Testis (tissue), 2 donors: ENCODE measurements at regions not wholly inside any gene's neighbourhood (a gene's known extent, or its start where the extent isn't known, plus 50 kb on each side); places are given as distances from the start of the nearest gene placed in this dataset.

Experiments used
- POLR2A ChIP-seq: fragments of 450-650 bp; IDR thresholded peaks from one replicate; pipeline ENCODE4 v1.6.1; 2017; ENCODE audit warnings: antibody characterized with exemption, mild to moderate bottlenecking, moderate library complexity
- TF ChIP-seq, protein P1 (sequence below), 3 experiments: fragments of 450-650 bp in 2 of 3; fragments of 200-600 bp in 1 of 3; sonication (generic) in 1 of 3; IDR thresholded peaks; one replicate each; pipeline ENCODE4 v1.5.1; 2016 to 2019; ENCODE audit warnings: antibody characterized with exemption in 3 of 3, mild to moderate bottlenecking in 2 of 3, moderate library complexity in 1 of 3

- no peak for TF ChIP-seq POLR2A
- TF ChIP-seq, protein P1, sequence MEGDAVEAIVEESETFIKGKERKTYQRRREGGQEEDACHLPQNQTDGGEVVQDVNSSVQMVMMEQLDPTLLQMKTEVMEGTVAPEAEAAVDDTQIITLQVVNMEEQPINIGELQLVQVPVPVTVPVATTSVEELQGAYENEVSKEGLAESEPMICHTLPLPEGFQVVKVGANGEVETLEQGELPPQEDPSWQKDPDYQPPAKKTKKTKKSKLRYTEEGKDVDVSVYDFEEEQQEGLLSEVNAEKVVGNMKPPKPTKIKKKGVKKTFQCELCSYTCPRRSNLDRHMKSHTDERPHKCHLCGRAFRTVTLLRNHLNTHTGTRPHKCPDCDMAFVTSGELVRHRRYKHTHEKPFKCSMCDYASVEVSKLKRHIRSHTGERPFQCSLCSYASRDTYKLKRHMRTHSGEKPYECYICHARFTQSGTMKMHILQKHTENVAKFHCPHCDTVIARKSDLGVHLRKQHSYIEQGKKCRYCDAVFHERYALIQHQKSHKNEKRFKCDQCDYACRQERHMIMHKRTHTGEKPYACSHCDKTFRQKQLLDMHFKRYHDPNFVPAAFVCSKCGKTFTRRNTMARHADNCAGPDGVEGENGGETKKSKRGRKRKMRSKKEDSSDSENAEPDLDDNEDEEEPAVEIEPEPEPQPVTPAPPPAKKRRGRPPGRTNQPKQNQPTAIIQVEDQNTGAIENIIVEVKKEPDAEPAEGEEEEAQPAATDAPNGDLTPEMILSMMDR (IDR thresholded peaks at IDR 0.05), result no peak
Observed at GRCh38 chr11:11735586-11735985, 106.2 kb upstream of the USP47 start.
